ENCODE measurements at regions not wholly inside any gene's neighbourhood (a gene's known extent, or its start where the extent isn't known, plus 50 kb on each side); places are given as distances from the start of the nearest gene placed in this dataset.
"Not testable (repeated sequence)": the region's sequence is repeated elsewhere in the genome, so short reads cannot be mapped to it uniquely, and the experiment has no call there.

GRCh38 chr2:228522276-228522675, 340.8 kb upstream of the SPHKAP start:
- Histone ChIP-seq H2AFZ (ENCODE audit: low read length) (no peak overlapping the region), H3K9ac (ENCODE audit: low read length) (no peak overlapping the region), H3K9me2 (replicated peaks; ENCODE audit: low read length) (no peaks in the 10 kb centered on the region), H3K36me3 (ENCODE audit: low read depth, low read length) (no peaks in the 10 kb centered on the region), H3K79me2 (ENCODE audit: low read length) (no peaks in the 10 kb centered on the region), H3K9me3 (ENCODE audit: low read length) (no peaks in the 10 kb centered on the region), H3K27ac (ENCODE audit: low read length) (no peak overlapping the region), H3K4me2 (ENCODE audit: low read length) (no peak overlapping the region), H3K4me1 (ENCODE audit: insufficient read depth, low read length) (no peaks in the 10 kb centered on the region), H3K4me3 (ENCODE audit: low read length) (no peak overlapping the region), H4K20me1 (ENCODE audit: low read length) (no peaks in the 10 kb centered on the region), H3F3A (ENCODE audit: low read length, unreplicated experiment) (no peaks in the 10 kb centered on the region), H3K27me3 (ENCODE audit: low read length) (no peaks in the 10 kb centered on the region)
- POLR2A ChIA-PET (ENCODE audit: unreplicated experiment), result no interaction called here
- intact Hi-C loops (cut with micrococcal nuclease), result no loop called here
- CTCF ChIA-PET, result no interaction called here
- ATAC-seq (no peak), DNase-seq (no peak)
- TF ChIP-seq, protein P1, sequence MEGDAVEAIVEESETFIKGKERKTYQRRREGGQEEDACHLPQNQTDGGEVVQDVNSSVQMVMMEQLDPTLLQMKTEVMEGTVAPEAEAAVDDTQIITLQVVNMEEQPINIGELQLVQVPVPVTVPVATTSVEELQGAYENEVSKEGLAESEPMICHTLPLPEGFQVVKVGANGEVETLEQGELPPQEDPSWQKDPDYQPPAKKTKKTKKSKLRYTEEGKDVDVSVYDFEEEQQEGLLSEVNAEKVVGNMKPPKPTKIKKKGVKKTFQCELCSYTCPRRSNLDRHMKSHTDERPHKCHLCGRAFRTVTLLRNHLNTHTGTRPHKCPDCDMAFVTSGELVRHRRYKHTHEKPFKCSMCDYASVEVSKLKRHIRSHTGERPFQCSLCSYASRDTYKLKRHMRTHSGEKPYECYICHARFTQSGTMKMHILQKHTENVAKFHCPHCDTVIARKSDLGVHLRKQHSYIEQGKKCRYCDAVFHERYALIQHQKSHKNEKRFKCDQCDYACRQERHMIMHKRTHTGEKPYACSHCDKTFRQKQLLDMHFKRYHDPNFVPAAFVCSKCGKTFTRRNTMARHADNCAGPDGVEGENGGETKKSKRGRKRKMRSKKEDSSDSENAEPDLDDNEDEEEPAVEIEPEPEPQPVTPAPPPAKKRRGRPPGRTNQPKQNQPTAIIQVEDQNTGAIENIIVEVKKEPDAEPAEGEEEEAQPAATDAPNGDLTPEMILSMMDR (conservative IDR thresholded peaks at IDR 0.05; ENCODE audit: low read depth, low read length), result no peak
- BruUV-seq (replicated peaks), result no TSS peak

GRCh38 chr2:228519561-228519960, 338.1 kb upstream of the SPHKAP start:
- BruUV-seq (replicated peaks), result no TSS peak
- Histone ChIP-seq H3F3A (ENCODE audit: low read length, unreplicated experiment) (no peaks in the 10 kb centered on the region), H3K4me2 (ENCODE audit: low read length) (no peak overlapping the region), H3K27ac (ENCODE audit: low read length) (no peak overlapping the region), H3K79me2 (ENCODE audit: low read length) (no peaks in the 10 kb centered on the region), H3K9ac (ENCODE audit: low read length) (no peak overlapping the region), H3K9me3 (ENCODE audit: low read length) (no peaks in the 10 kb centered on the region), H3K9me2 (replicated peaks; ENCODE audit: low read length) (no peaks in the 10 kb centered on the region), H3K27me3 (ENCODE audit: low read length) (no peaks in the 10 kb centered on the region), H3K36me3 (ENCODE audit: low read depth, low read length) (no peaks in the 10 kb centered on the region), H3K4me1 (ENCODE audit: insufficient read depth, low read length) (no peaks in the 10 kb centered on the region), H2AFZ (ENCODE audit: low read length) (no peak overlapping the region), H3K4me3 (ENCODE audit: low read length) (no peak overlapping the region), H4K20me1 (ENCODE audit: low read length) (no peaks in the 10 kb centered on the region)
- CTCF ChIA-PET, result no interaction called here
- no peak for TF ChIP-seq EZH2 (IDR thresholded peaks at IDR 0.05; ENCODE audit: low read length, unreplicated experiment)
- TF ChIP-seq EZH2phosphoT487 (IDR thresholded peaks at IDR 0.05; ENCODE audit: borderline replicate concordance, low read length), result no peak
- TF ChIP-seq, protein P1 (conservative IDR thresholded peaks at IDR 0.05; ENCODE audit: low read depth, low read length), result no peak
- POLR2A ChIA-PET (ENCODE audit: unreplicated experiment), result no interaction called here
- intact Hi-C loops (cut with micrococcal nuclease), result no loop called here
- ATAC-seq, result no peak
- no peak for DNase-seq

GRCh38 chr2:228516019-228516418, 334.5 kb upstream of the SPHKAP start:
- H2AFZ ChIP-seq (ENCODE audit: low read length), result no peak overlapping the region
- CTCF ChIA-PET, result no interaction called here
- POLR2A ChIA-PET (ENCODE audit: unreplicated experiment), result no interaction called here
- no peak overlapping the region for H3K27ac ChIP-seq (ENCODE audit: low read length)
- TF ChIP-seq EZH2phosphoT487 (IDR thresholded peaks at IDR 0.05; ENCODE audit: borderline replicate concordance, low read length) (no peak), EZH2 (IDR thresholded peaks at IDR 0.05; ENCODE audit: low read length, unreplicated experiment) (no peak)
- H4K20me1 ChIP-seq (ENCODE audit: low read length), result no peaks in the 10 kb centered on the region
- no peak overlapping the region for H3K4me2 ChIP-seq (ENCODE audit: low read length)
- no peaks in the 10 kb centered on the region for H3K36me3 ChIP-seq (ENCODE audit: low read depth, low read length)
- ATAC-seq, result no peak
- H3K9me3 ChIP-seq (ENCODE audit: low read length), result no peaks in the 10 kb centered on the region
- H3K9me2 ChIP-seq (replicated peaks; ENCODE audit: low read length), result no peaks in the 10 kb centered on the region
- H3K4me3 ChIP-seq (ENCODE audit: low read length), result no peak overlapping the region
- H3K79me2 ChIP-seq (ENCODE audit: low read length), result no peaks in the 10 kb centered on the region
- no TSS peak for BruUV-seq (replicated peaks)
- no peak for DNase-seq
- intact Hi-C loops (cut with micrococcal nuclease), result no loop called here
- no peak overlapping the region for H3K9ac ChIP-seq (ENCODE audit: low read length)
- no peaks in the 10 kb centered on the region for H3K27me3 ChIP-seq (ENCODE audit: low read length)
- no peaks in the 10 kb centered on the region for H3F3A ChIP-seq (ENCODE audit: low read length, unreplicated experiment)
- H3K4me1 ChIP-seq (ENCODE audit: insufficient read depth, low read length), result no peaks in the 10 kb centered on the region

DNA sequence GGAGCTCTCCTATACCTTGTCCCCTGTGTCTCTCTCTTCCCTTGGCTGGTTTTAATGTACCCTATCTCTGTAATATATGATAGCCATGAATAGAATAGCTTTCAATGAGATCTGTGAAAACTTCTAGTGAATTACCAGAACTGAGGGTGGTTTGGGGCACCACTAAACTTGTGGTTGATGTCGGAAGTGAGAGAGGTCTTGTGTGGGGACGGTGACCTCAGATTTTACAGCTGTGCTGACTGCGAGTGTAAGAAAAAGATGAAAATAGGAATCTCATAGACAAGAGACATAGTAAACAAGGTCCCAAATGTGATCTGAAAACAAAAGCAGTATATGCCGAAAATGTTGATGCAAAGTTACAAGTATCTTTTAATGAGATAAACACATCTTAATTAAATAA, 332.0 kb upstream of the SPHKAP start:
- H3K27me3 ChIP-seq (ENCODE audit: low read length); intact Hi-C loops (cut with micrococcal nuclease); BruUV-seq (replicated peaks); H3K9me2 ChIP-seq (replicated peaks; ENCODE audit: low read length); H3K4me1 ChIP-seq (ENCODE audit: insufficient read depth, low read length); H4K20me1 ChIP-seq (ENCODE audit: low read length); POLR2A ChIA-PET (ENCODE audit: unreplicated experiment); H3K27ac ChIP-seq (ENCODE audit: low read length); H3K79me2 ChIP-seq (ENCODE audit: low read length); H3K4me3 ChIP-seq (ENCODE audit: low read length); H3K36me3 ChIP-seq (ENCODE audit: low read depth, low read length); H3F3A ChIP-seq (ENCODE audit: low read length, unreplicated experiment); H3K9ac ChIP-seq (ENCODE audit: low read length); H3K9me3 ChIP-seq (ENCODE audit: low read length); CTCF ChIA-PET; H2AFZ ChIP-seq (ENCODE audit: low read length); ATAC-seq; H3K4me2 ChIP-seq (ENCODE audit: low read length); DNase-seq: not testable (repeated sequence)
